GM20000 (cell line): ENCODE measurements at regions not wholly inside any gene's neighbourhood (a gene's known extent, or its start where the extent isn't known, plus 50 kb on each side); places are given as distances from the start of the nearest gene placed in this dataset.

Experiments used
- DNase-seq: peaks from one replicate; pipeline ENCODE4 v3.0.0; 2012; ENCODE audit warnings: low spot score
- CTCF ChIP-seq: IDR thresholded peaks from 2 replicates; pipeline ENCODE4 v1.5.1; 2012; ENCODE audit warnings: mild to moderate bottlenecking, control low read depth; ENCODE audit errors: extremely low read depth, missing control alignments

GRCh38 chr14:98840511-98840910 lies 431.5 kb downstream of the BCL11B start:
- no peak for DNase-seq
- TF ChIP-seq CTCF, result no peak

DNA sequence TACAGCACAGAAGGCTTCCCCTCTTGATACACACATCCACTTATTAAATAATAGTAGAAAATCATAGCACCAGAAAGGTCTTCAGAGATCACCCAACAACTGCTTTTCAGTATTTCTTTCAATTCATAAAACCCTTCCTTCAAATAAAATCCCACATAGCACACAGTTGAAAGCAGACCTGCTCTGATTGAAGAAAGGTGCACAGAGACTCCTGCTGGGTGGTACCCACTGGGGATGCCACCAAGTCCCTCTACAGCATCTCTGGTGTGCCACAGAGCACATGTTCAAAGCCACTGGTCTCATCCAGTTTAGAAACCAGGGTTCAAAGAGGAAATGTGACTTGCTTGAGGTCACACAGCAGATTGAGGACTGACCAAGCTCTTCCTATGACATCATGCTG lies 427.5 kb downstream of the BCL11B start:
- TF ChIP-seq CTCF, result no peak
- no peak for DNase-seq

DNA sequence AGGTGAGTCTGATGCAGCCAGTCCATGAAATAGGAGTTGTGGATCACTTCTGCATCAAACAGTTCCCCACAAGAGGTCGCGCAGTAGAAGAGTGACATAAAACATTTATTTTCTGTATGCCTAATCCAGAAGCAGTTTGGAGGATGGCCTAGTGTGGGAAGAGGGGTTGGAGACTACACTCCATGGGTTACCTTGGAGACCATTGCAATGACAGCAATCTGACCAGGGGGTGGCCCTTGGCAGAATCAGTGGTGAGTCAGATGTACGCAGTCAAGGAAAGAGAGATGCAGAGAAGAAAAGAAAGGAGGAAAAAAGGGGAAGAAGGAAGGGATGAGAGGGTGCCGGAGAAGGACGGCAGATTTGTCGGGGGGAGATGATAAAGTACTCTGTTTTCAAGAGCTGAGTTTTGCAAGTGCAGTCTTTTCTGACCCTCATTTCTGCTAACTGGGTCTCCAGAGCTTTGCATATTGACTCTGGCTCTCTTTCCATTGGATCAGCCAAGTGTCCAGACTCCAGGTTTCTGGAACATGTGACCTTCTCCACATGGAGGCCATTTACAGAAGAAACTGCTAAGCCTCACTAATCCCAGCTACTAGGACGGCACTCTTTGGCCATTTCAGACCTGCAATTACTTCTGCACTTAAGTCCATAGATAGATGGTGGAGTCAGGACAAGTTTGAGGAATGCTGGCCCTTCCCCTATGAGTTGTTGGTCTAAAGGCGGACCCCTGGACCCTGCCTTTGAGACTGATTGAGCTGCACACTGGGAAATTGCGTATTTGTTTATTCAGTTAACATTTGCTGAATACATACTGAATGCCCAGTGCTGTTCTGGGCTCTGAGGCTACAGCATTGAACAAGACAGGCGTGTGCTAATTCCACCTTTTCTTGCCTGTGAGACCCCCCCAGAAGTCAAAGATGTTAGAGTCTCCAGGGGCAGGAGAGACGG lies 424.2 kb downstream of the BCL11B start:
- no peak for DNase-seq
- TF ChIP-seq CTCF, result no peak

DNA sequence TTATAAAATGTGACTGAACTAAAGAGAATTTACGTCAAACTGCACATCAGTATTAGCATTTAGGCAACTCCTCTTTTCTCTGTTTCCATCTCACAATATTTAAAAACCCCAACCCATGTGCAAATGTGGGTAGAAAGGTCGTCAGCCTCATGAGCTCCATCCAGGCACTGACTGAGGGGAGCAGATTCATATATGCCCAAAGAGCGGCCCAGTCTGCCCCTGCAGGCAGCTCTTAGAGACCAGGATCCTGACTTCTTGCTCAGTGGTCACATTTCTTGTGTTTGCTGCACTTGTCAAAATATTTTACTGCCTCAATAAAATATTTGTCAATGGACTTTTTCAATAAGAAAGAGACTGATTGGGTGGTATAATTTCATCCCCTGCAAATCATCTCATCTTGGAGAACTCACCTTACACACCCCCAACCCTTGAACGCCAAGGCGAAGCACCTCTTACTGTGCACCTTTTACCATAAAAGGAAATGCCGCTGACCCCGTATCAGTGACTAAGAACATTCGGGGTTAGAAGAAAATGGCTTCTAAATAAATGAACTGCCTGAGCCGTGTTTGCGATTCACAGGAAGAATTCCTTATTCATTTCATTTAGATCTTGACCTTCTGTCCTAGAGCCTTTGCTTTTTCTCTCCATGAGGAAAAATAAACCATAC lies 418.8 kb downstream of the BCL11B start:
- DNase-seq, result no peak
- TF ChIP-seq CTCF, result no peak

DNA sequence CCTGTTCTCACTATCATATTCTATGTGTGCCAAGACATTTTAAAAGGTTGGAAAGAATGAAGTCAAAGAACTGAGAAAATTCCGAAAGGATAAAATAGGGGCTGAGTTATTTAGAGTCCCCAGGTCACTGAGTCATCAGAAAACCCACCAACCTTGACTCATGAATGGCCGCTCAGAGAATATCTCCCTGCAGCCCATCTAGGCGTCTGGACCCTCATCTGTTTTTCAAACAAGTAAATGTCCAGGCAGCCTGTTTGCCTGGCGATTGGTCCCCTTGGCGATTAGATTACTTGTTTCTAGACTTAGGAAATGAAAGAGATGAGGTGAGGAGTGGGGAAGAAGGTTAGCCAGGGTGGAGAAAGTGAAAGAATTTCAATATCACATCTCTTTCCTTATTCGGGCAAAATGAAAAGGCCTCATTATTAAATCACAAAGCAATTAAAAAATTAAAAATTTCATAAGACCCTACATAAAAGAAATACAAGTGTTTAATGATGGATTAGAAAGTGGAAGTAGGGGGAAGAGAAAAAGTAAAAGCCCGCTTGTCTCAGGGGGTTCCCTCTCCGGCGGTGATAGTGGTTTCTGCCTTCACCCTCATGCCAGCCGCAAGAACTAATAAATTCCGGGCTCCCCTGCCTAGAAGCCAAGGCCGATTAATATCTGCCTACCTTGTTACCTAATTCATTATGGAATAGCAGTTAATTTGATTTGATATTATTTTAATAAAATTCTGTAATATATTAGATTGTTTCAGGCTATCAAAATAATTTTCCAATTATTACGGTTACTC lies 415.9 kb downstream of the BCL11B start:
- no peak for TF ChIP-seq CTCF
- no peak for DNase-seq

DNA sequence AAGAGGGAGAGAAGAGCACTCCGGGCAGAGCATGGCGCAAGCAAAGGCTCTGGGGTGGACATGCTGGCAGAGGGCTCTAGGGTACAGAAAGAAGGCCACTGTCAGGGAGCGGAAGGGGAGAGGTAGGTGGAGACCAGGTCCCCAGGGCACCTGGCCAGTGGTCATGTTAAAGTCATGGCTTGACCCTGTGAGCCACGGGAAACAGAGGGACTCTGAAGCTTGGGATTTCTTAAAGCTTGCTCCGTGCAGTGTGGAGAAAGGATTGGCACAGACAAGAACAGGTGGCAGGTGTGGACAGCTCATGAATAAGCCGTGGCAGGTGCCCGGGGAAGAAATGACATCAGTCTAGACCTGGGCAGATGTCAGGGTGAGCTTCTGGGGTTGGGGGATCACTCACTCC lies 413.8 kb downstream of the BCL11B start:
- TF ChIP-seq CTCF, result no peak
- DNase-seq, result no peak
